ENCODE measurements at regions not wholly inside any gene's neighbourhood (a gene's known extent, or its start where the extent isn't known, plus 50 kb on each side); places are given as distances from the start of the nearest gene placed in this dataset.

DNA sequence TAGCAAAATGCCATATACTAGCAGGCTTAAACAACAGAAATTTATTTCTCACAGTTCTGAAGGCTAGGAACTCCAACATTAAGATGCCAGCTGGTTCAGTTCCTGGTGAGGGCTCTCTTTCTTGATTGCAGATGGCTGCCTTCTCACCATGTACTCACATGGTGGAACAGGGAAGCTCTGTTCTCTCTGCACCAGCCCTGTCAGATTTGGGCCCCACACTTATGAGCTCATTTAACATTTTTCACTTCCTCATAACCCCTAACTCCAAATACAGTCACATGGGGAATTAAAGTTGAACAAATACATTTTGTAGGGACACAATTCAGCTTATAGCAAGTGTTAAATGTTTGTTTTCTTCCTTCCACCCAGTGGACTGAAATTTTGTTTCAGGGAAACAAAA lies 218.6 kb upstream of the TAC1 start:
- Histone ChIP-seq H3K27me3 (no peaks in the 10 kb centered on the region), H3K36me3 (no peaks in the 10 kb centered on the region), H3K4me1 (no peaks in the 10 kb centered on the region), H3K9me3 (no peaks in the 10 kb centered on the region), H3K4me3 (no peak overlapping the region), H3K27ac (no peak overlapping the region)
- TF ChIP-seq, protein P1, sequence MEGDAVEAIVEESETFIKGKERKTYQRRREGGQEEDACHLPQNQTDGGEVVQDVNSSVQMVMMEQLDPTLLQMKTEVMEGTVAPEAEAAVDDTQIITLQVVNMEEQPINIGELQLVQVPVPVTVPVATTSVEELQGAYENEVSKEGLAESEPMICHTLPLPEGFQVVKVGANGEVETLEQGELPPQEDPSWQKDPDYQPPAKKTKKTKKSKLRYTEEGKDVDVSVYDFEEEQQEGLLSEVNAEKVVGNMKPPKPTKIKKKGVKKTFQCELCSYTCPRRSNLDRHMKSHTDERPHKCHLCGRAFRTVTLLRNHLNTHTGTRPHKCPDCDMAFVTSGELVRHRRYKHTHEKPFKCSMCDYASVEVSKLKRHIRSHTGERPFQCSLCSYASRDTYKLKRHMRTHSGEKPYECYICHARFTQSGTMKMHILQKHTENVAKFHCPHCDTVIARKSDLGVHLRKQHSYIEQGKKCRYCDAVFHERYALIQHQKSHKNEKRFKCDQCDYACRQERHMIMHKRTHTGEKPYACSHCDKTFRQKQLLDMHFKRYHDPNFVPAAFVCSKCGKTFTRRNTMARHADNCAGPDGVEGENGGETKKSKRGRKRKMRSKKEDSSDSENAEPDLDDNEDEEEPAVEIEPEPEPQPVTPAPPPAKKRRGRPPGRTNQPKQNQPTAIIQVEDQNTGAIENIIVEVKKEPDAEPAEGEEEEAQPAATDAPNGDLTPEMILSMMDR (IDR thresholded peaks at IDR 0.05), result no peak
- TF ChIP-seq POLR2A (IDR thresholded peaks at IDR 0.05), result no peak
- no peak for TF ChIP-seq EP300 (IDR thresholded peaks at IDR 0.05)
- no peak for TF ChIP-seq POLR2AphosphoS5 (IDR thresholded peaks at IDR 0.05)
- ATAC-seq, result no peak

DNA sequence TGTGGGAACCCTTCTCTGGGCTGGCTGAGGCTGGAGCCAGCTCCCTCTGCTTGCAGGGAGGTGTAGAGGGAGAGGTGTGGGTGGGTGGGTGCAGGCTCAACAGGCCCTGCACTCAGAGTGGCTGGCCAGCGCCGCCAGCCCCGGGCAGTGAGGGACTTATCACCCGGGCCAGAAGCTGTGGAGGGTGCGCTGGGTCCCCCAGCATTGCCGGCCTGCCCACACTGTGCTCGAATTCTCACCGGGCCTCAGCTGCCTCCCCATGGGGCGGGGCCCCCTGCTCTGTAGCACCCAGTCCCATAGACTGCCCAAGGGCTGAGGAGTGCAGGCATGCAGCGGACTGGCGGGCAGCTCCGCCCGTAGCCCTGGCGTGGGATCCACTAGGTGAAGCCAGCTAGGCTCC lies 190.7 kb upstream of the TAC1 start:
- Histone ChIP-seq H3K4me1 (no peaks in the 10 kb centered on the region), H3K27ac (no peak overlapping the region), H3K36me3 (no peaks in the 10 kb centered on the region), H3K4me3 (no peak overlapping the region), H3K27me3 (no peaks in the 10 kb centered on the region), H3K9me3 (peaks cover 0 to 9% (median 0%) of the 10 kb centered on the region in 3 donors)
- ATAC-seq, result no peak
- WGBS, 2 donors (ENCODE audit: low coverage in 1 of 2), result 100% methylated on average over 1 of the region's 14 CpGs; no CpG with 5 or more reads in 1 of the 2 donors
- TF ChIP-seq POLR2AphosphoS5 (IDR thresholded peaks at IDR 0.05) (no peak), POLR2A (IDR thresholded peaks at IDR 0.05) (no peak), EP300 (IDR thresholded peaks at IDR 0.05) (no peak)
- TF ChIP-seq, protein P1 (IDR thresholded peaks at IDR 0.05), result no peak

DNA sequence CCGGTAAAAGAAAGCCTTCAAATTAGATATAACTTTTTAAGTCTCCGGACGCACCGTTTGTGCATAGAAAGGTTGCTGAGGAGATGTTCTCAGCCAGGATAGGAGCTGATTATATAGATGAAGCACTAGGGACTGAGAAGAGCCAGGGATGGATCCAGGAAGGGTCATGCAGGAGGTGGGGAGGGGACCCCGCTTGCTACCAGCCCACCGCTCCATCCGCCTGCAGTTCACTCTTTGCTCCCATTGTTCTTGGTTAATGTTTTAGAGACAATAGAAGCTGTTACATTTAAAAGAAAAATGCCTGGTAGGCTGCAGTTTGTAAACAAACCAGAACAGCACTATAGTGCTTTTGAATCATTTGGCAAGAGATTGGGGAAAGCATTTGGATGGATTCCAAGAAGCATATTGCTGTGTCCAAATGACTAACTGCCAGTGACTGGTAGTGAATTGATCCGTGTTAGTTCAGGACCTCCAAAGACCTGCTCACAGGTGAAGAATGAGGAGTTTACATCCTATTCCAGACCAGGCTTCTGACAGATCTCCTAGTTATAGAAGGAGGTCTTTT lies 175.9 kb upstream of the TAC1 start:
- no peaks in the 10 kb centered on the region for H3K36me3 ChIP-seq
- H3K4me1 ChIP-seq, result no peaks in the 10 kb centered on the region
- H3K4me3 ChIP-seq, result no peak overlapping the region
- TF ChIP-seq, protein P1 (IDR thresholded peaks at IDR 0.05), result no peak
- TF ChIP-seq EP300 (IDR thresholded peaks at IDR 0.05), result no peak
- no peak for TF ChIP-seq POLR2A (IDR thresholded peaks at IDR 0.05)
- TF ChIP-seq POLR2AphosphoS5 (IDR thresholded peaks at IDR 0.05), result no peak
- 66 to 75% methylated on average over 8 of the region's 8 CpGs for WGBS, 2 donors (ENCODE audit: low coverage in 1 of 2)
- H3K9me3 ChIP-seq, result peaks cover 0 to 27% (median 0%) of the 10 kb centered on the region in 3 donors
- no peak overlapping the region for H3K27ac ChIP-seq
- no peak for ATAC-seq
- H3K27me3 ChIP-seq, result no peaks in the 10 kb centered on the region

DNA sequence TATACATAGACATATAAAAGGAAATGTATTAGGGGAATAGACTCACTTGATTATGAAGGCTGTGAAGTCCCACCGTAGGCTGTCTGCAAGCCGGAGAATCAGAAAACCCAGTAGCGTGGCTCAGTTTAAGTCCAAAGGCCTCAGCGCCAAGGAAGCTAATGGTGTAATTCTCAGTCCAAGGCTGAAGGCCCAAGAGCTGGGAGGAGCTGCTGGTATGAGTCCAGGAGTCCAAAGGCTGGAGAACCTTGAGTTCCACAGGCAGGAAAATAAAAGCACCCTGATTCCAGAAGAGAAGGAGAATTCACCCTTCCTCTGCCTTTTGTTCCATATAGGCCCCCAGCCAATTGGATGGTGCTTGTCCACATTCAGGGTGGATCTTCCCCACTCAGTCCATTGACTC lies 166.2 kb upstream of the TAC1 start:
- Histone ChIP-seq H3K27me3 (no peaks in the 10 kb centered on the region), H3K36me3 (no peaks in the 10 kb centered on the region), H3K27ac (no peak overlapping the region), H3K4me3 (no peak overlapping the region), H3K4me1 (no peaks in the 10 kb centered on the region), H3K9me3 (peaks cover 0 to 28% (median 0%) of the 10 kb centered on the region in 3 donors)
- no peak for ATAC-seq
- WGBS, 2 donors (ENCODE audit: low coverage in 1 of 2), result 78 to 100% methylated on average over 2 to 4 of the region's 4 CpGs
- TF ChIP-seq POLR2AphosphoS5 (IDR thresholded peaks at IDR 0.05) (no peak), EP300 (IDR thresholded peaks at IDR 0.05) (no peak)

DNA sequence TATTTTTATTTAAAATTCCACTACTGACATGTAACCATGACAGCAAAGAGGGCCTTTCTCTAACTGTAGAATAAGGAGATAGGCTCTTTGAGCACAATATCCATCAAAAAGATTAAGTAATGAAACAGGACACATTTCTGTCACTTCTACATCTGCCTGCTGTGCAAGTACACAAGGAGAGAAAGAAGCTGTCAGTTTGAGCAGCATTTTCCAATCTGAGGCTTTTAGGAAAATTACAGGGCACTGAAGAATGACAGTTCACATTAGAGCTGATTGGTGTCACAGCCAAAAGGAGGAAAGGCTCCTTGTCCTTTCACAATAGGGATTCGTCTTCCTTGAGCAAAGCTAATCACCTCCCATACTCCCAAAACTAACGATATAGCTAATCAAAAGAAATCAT lies 158.8 kb upstream of the TAC1 start:
- Histone ChIP-seq H3K9me3 (no peaks in the 10 kb centered on the region), H3K4me1 (no peaks in the 10 kb centered on the region), H3K27ac (no peak overlapping the region), H3K27me3 (no peaks in the 10 kb centered on the region), H3K36me3 (no peaks in the 10 kb centered on the region), H3K4me3 (no peak overlapping the region)
- 73 to 81% methylated on average over 2 of the region's 2 CpGs for WGBS, 2 donors (ENCODE audit: low coverage in 1 of 2)
- TF ChIP-seq, protein P1 (IDR thresholded peaks at IDR 0.05), result no peak
- TF ChIP-seq POLR2A (IDR thresholded peaks at IDR 0.05) (no peak), POLR2AphosphoS5 (IDR thresholded peaks at IDR 0.05) (no peak), EP300 (IDR thresholded peaks at IDR 0.05) (no peak)
- no peak for ATAC-seq

Data from gastroesophageal sphincter (tissue), 4 donors.